Kidney (tissue), 13 donors: ENCODE measurements at regions not wholly inside any gene's neighbourhood (a gene's known extent, or its start where the extent isn't known, plus 50 kb on each side); places are given as distances from the start of the nearest gene placed in this dataset.
A peak's percentile ranks its signal among the peaks of the same experiment; 100 is the strongest.

Experiments used
- DNase-seq, 5 donors: peaks; one replicate each; pipeline ENCODE4 v3.0.0-alpha.2; 2013 to 2020
- FAIRE-seq: peaks from 2 replicates; lab custom pipeline; 2012; peaks lifted over from hg19 to GRCh38; lab: Jason Lieb, UNC
- H3K27ac ChIP-seq, 2 donors: one replicate each; pipeline ENCODE4 v1.7.0; 2013; ENCODE audit warnings: low read depth in 2 of 2, low read length in 2 of 2, inconsistent platforms in 1 of 2
- H3K27me3 ChIP-seq: one replicate; pipeline ENCODE4 v1.7.1; 2013; ENCODE audit warnings: low read length, inconsistent platforms; ENCODE audit not compliant: control insufficient read depth, insufficient read depth
- H3K36me3 ChIP-seq, 3 donors: one replicate each; pipeline versions ENCODE4 v1.7.0 to v1.7.1; 2013; ENCODE audit warnings: low read length in 3 of 3, control low read depth in 1 of 3, inconsistent platforms in 1 of 3; ENCODE audit not compliant: insufficient read depth in 3 of 3, control insufficient read depth in 2 of 3
- H3K4me1 ChIP-seq, 3 donors: one replicate each; pipeline versions ENCODE4 v1.7.0 to v1.7.1; 2013; ENCODE audit warnings: low read length in 3 of 3, inconsistent platforms in 1 of 3, low read depth in 1 of 3; ENCODE audit not compliant: control insufficient read depth in 2 of 3, insufficient read depth in 2 of 3
- H3K4me3 ChIP-seq, 3 donors: one replicate each; pipeline versions ENCODE4 v1.7.0 to v1.8.1; 2013; ENCODE audit warnings: low read length in 3 of 3, control low read depth in 1 of 3, inconsistent platforms in 1 of 3
- H3K9ac ChIP-seq, 3 donors: one replicate each; pipeline versions ENCODE4 v1.7.0 to v1.7.1; 2013; ENCODE audit warnings: low read length in 3 of 3, control low read depth in 1 of 3, inconsistent platforms in 1 of 3
- H3K9me3 ChIP-seq, 3 donors: one replicate each; pipeline versions ENCODE4 v1.7.0 to v1.7.1; 2013; ENCODE audit warnings: low read length in 3 of 3, control low read depth in 1 of 3, inconsistent platforms in 1 of 3; ENCODE audit not compliant: control insufficient read depth in 2 of 3, insufficient read depth in 1 of 3
- CTCF ChIP-seq: IDR thresholded peaks from 3 replicates; pipeline ENCODE4 v1.5.1; 2012; ENCODE audit warnings: mild to moderate bottlenecking, moderate library complexity, borderline replicate concordance; ENCODE audit not compliant: insufficient read depth; ENCODE audit errors: extremely low read depth
- intact Hi-C: fragments of 100-400 bp; cut with DNase I; formaldehyde crosslinking; loops from one replicate; pipeline ENCODE4 v1.11.1; 2022
- donor health status: control.
- donor health status: control.
- donor health status: control.
- donor health status: control.
- donor health status: control.
- donor health status: DM: yes; HTN: yes; CAD: no.
- donor health status: Normal renal cell carcinoma (clear cell type).

DNA sequence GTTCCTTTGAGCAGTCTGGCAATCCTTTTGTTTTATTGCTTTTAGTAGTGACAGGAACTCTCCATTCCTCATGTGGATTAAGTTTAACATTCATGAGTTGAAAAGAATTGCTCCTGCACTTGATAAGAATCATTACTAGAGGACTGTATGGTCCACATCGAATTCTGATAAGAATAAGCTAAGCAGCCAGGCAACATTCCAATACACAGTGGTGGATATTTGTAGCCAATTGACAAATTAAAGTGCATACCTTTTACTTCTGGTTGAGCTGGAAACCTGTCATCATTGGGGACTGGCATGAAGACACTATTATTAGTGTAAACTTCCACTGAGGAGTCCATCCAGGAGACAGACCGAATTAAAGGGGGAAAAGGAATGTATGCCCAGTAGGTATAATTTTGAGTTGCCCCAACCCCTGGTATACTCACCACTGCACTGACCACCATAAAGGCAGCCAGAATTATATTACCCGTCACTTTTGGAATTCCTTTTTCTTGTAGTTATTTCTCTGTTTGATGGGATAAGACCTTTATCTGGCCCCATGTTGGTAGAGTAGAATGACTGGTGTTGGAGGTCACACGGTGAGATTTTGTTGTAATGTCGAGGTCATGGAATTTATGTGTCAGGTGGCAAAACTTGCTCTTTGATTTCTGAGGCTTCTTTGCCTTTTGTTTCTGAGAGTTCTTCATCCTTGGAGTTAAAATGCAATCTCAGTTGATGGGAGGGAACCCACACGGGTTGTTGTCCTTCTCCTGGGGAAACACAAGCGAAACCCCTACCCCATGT, 72.1 kb upstream of the ARL4D start:
- no peaks in the 10 kb centered on the region for H3K9me3 ChIP-seq
- intact Hi-C loops = no loop called here

GRCh38 chr17:43324205-43324893, 74.4 kb upstream of the ARL4D start:
- H3K27ac ChIP-seq = no peak overlapping the region
- intact Hi-C loops = no loop called here
- H3K36me3 ChIP-seq = no peaks in the 10 kb centered on the region
- H3K4me1 ChIP-seq = no peaks in the 10 kb centered on the region
- H3K9ac ChIP-seq = no peak overlapping the region
- FAIRE-seq = no peak
- H3K9me3 ChIP-seq = no peaks in the 10 kb centered on the region
- no peaks in the 10 kb centered on the region for H3K27me3 ChIP-seq
- peak overlapping the region in 1 of 3 donors; percentile 37 for H3K4me3 ChIP-seq
- peak in 4 of 5 donors; percentile 44 to 71 (median 52) for DNase-seq
- peak; percentile 15 for TF ChIP-seq CTCF

More for the DNA sequence above, 72.1 kb upstream of the ARL4D start:
- Histone ChIP-seq H3K27ac (no peak overlapping the region), H3K9ac (no peak overlapping the region), H3K4me3 (no peak overlapping the region), H3K36me3 (no peaks in the 10 kb centered on the region), H3K4me1 (no peaks in the 10 kb centered on the region), H3K27me3 (no peaks in the 10 kb centered on the region)
- no peak for FAIRE-seq
- DNase-seq = no peak
- TF ChIP-seq CTCF = no peak

DNA sequence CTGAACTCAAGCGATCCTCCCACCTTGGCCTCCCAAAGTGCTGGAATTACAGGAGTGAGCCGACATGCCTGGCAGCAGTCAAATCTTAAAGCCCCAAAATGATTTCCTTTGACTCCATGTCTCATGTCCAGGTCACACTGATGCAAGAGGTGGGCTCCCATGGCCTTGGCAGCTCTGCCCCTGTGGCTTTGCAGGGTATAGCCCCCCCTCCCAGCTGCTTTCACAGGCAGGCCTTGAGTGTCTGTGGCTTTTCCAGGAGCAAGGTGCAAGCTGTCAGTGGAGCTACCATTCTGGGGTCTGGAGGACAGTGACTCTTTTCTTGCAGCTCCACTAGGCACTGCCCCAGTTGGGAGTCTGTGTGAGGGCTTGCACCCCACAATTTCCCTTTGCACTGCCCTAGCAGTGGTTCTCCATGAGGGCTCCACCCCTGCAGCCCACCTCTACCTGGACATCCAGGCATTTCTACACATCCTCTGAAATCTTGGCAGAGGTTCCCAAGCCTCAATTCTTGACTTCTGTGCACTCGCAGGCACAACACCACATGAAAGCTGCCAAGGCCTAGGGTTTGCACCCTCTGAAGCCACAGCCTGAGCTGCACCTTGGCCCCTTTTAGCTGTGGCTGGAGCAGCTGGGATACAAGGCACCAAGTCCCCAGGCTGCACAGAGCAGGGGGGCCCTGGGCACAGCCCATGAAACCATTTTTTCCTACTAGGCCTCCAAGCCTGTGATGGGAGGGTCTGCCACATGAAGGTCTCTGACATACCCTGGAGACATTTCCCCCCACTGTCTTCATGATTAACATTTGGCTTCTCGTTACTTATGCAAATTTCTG, 79.3 kb upstream of the ARL4D start:
- Histone ChIP-seq H3K9me3 (no peaks in the 10 kb centered on the region), H3K36me3 (no peaks in the 10 kb centered on the region), H3K27me3 (no peaks in the 10 kb centered on the region), H3K4me1 (no peaks in the 10 kb centered on the region), H3K9ac (no peak overlapping the region), H3K4me3 (no peak overlapping the region), H3K27ac (no peak overlapping the region)
- DNase-seq = no peak
- no peak for TF ChIP-seq CTCF
- intact Hi-C loops = no loop called here
- no peak for FAIRE-seq
